HCT116 (cell line): ENCODE measurements at regions not wholly inside any gene's neighbourhood (a gene's known extent, or its start where the extent isn't known, plus 50 kb on each side); places are given as distances from the start of the nearest gene placed in this dataset.

Experiments
- CEBPB ChIP-seq: IDR thresholded peaks from 2 replicates; pipeline ENCODE4 v1.6.1; 2012; ENCODE audit warnings: low read depth
- CTCF ChIP-seq, 3 experiments: fragments of 200-600 bp in 1 of 3; sonication (generic) in 1 of 3; IDR thresholded peaks in 2 of 3; conservative IDR thresholded peaks in 1 of 3; 2 replicates each; pipeline ENCODE4 v1.5.1; 2012 to 2017; ENCODE audit warnings: low read depth in 2 of 3, low read length in 2 of 3, antibody characterized with exemption in 1 of 3, borderline replicate concordance in 1 of 3, control low read depth in 1 of 3, mild to moderate bottlenecking in 1 of 3, mixed read lengths in 1 of 3, mixed run types in 1 of 3, moderate library complexity in 1 of 3; ENCODE audit not compliant: insufficient read depth in 1 of 3
- ELF1 ChIP-seq: IDR thresholded peaks from 2 replicates; pipeline ENCODE4 v1.6.1; 2012; ENCODE audit warnings: low read depth, borderline replicate concordance
- EZH2 ChIP-seq: fragments of 200-600 bp; sonication (generic); IDR thresholded peaks from 2 replicates; pipeline ENCODE4 v1.6.1; 2017; ENCODE audit warnings: antibody characterized with exemption, mixed run types
- EZH2phosphoT487 ChIP-seq: fragments of 200-600 bp; IDR thresholded peaks from 2 replicates; pipeline ENCODE4 v1.6.1; 2018; ENCODE audit warnings: antibody characterized with exemption, borderline replicate concordance
- JUND ChIP-seq: IDR thresholded peaks from 2 replicates; pipeline ENCODE4 v1.6.1; 2012
- POLR2A ChIP-seq: IDR thresholded peaks from 2 replicates; pipeline ENCODE4 v1.7.0; 2011; ENCODE audit warnings: borderline replicate concordance; ENCODE audit not compliant: insufficient read depth, insufficient read length; ENCODE audit errors: extremely low read depth
- POLR2AphosphoS5 ChIP-seq: IDR thresholded peaks from 2 replicates; pipeline ENCODE4 v1.6.1; 2011; ENCODE audit warnings: mild to moderate bottlenecking, low read depth, low read length, moderate library complexity
- REST ChIP-seq: IDR thresholded peaks from 2 replicates; pipeline ENCODE4 v1.6.1; 2012; ENCODE audit warnings: low read depth
- YY1 ChIP-seq: IDR thresholded peaks from 2 replicates; pipeline ENCODE4 v1.6.1; 2011; ENCODE audit warnings: low read length, low read depth, moderate library complexity, mild to moderate bottlenecking; ENCODE audit not compliant: insufficient replicate concordance; ENCODE audit errors: extremely low read depth
- ZBTB33 ChIP-seq: IDR thresholded peaks from 2 replicates; pipeline ENCODE4 v1.6.1; 2011; ENCODE audit warnings: mild to moderate bottlenecking, low read length, moderate library complexity; ENCODE audit not compliant: insufficient replicate concordance; ENCODE audit errors: extremely low read depth
- ZFX ChIP-seq: fragments of 450-650 bp; IDR thresholded peaks from 2 replicates; pipeline ENCODE4 v1.6.1; 2017

GRCh38 chr21:41627428-41627827 lies 119.5 kb upstream of the TMPRSS2 start:
- TF ChIP-seq YY1 (no peak), CTCF (IDR thresholded peaks at IDR 0.05 in 2 of 3, conservative IDR thresholded peaks at IDR 0.05 in 1 of 3; ENCODE audit: borderline replicate concordance in 1 of 3, insufficient read depth in 1 of 3, low read depth in 2 of 3, low read length in 2 of 3) (no peak), CEBPB (no peak), EZH2 (no peak), REST (no peak), ZBTB33 (no peak), POLR2AphosphoS5 (no peak), ZFX (no peak), ELF1 (no peak), POLR2A (no peak), JUND (no peak), EZH2phosphoT487 (no peak)
